ENCODE measurements at regions not wholly inside any gene's neighbourhood (a gene's known extent, or its start where the extent isn't known, plus 50 kb on each side); places are given as distances from the start of the nearest gene placed in this dataset.

DNA sequence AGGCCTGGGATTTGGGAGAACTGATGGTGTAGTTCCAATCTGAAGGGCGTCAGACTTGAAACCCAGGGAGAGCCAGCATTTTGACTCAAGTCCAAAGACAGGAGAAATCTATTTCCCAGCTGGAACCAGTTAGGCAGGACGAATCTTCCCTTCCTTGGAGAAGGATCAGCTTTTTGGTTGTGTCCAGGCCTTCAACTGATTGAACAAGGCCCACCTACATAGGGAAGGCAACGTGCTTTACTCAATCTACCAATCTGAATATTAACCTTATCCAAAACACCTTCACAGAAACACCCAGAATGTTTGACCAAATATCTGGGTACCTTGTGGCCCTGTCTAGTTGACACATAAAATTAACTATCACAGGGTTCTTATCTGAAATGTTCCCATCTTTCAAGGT lies 221.9 kb upstream of the DLGAP1 start:
- H3K36me3 ChIP-seq (replicated peaks; ENCODE audit: insufficient read depth, low read length): no peaks in the 10 kb centered on the region
- H3K4me3 ChIP-seq (ENCODE audit: low read length): no peak overlapping the region
- TF ChIP-seq, protein P1, sequence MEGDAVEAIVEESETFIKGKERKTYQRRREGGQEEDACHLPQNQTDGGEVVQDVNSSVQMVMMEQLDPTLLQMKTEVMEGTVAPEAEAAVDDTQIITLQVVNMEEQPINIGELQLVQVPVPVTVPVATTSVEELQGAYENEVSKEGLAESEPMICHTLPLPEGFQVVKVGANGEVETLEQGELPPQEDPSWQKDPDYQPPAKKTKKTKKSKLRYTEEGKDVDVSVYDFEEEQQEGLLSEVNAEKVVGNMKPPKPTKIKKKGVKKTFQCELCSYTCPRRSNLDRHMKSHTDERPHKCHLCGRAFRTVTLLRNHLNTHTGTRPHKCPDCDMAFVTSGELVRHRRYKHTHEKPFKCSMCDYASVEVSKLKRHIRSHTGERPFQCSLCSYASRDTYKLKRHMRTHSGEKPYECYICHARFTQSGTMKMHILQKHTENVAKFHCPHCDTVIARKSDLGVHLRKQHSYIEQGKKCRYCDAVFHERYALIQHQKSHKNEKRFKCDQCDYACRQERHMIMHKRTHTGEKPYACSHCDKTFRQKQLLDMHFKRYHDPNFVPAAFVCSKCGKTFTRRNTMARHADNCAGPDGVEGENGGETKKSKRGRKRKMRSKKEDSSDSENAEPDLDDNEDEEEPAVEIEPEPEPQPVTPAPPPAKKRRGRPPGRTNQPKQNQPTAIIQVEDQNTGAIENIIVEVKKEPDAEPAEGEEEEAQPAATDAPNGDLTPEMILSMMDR (IDR thresholded peaks at IDR 0.05; ENCODE audit: low read length): no peak
- TF ChIP-seq EZH2phosphoT487 (IDR thresholded peaks at IDR 0.05; ENCODE audit: low read length) (no peak), EZH2 (optimal IDR thresholded peaks at IDR 0.05; ENCODE audit: low read depth, low read length) (no peak)
- no peak overlapping the region for H3K9ac ChIP-seq (ENCODE audit: low read length)
- DNase-seq: no peak
- no peak overlapping the region for H3K27ac ChIP-seq (ENCODE audit: low read length)
- no peaks in the 10 kb centered on the region for H4K20me1 ChIP-seq (ENCODE audit: insufficient read depth, low read length)
- H3K4me1 ChIP-seq (ENCODE audit: low read length): no peaks in the 10 kb centered on the region
- H3K9me3 ChIP-seq (replicated peaks; ENCODE audit: insufficient read depth, low read length): no peaks in the 10 kb centered on the region
- H3K4me2 ChIP-seq (ENCODE audit: low read depth, low read length): no peak overlapping the region
- H3F3A ChIP-seq (ENCODE audit: insufficient read depth, low read length): no peaks in the 10 kb centered on the region
- no peaks in the 10 kb centered on the region for H3K27me3 ChIP-seq (replicated peaks; ENCODE audit: insufficient read depth, low read length)
- H3K9me2 ChIP-seq (replicated peaks; ENCODE audit: insufficient read depth, low read length): no peaks in the 10 kb centered on the region
- H3K79me2 ChIP-seq (ENCODE audit: low read length): no peaks in the 10 kb centered on the region
- no peak overlapping the region for H2AFZ ChIP-seq (ENCODE audit: low read length)

GRCh38 chr18:4672162-4672561 lies 217.1 kb upstream of the DLGAP1 start:
- no peaks in the 10 kb centered on the region for H3K36me3 ChIP-seq (replicated peaks; ENCODE audit: insufficient read depth, low read length)
- H3K4me3 ChIP-seq (ENCODE audit: low read length): no peak overlapping the region
- no peak overlapping the region for H3K27ac ChIP-seq (ENCODE audit: low read length)
- TF ChIP-seq EZH2 (optimal IDR thresholded peaks at IDR 0.05; ENCODE audit: low read depth, low read length) (no peak), EZH2phosphoT487 (IDR thresholded peaks at IDR 0.05; ENCODE audit: low read length) (no peak)
- TF ChIP-seq, protein P1 (IDR thresholded peaks at IDR 0.05; ENCODE audit: low read length): no peak
- no peaks in the 10 kb centered on the region for H3F3A ChIP-seq (ENCODE audit: insufficient read depth, low read length)
- no peak overlapping the region for H3K9ac ChIP-seq (ENCODE audit: low read length)
- H3K9me2 ChIP-seq (replicated peaks; ENCODE audit: insufficient read depth, low read length): no peaks in the 10 kb centered on the region
- no peak overlapping the region for H3K4me2 ChIP-seq (ENCODE audit: low read depth, low read length)
- no peaks in the 10 kb centered on the region for H3K27me3 ChIP-seq (replicated peaks; ENCODE audit: insufficient read depth, low read length)
- H3K4me1 ChIP-seq (ENCODE audit: low read length): no peaks in the 10 kb centered on the region
- no peaks in the 10 kb centered on the region for H4K20me1 ChIP-seq (ENCODE audit: insufficient read depth, low read length)
- H2AFZ ChIP-seq (ENCODE audit: low read length): no peak overlapping the region
- no peak for DNase-seq
- H3K79me2 ChIP-seq (ENCODE audit: low read length): no peaks in the 10 kb centered on the region
- no peaks in the 10 kb centered on the region for H3K9me3 ChIP-seq (replicated peaks; ENCODE audit: insufficient read depth, low read length)

GRCh38 chr18:4658804-4659203 lies 203.7 kb upstream of the DLGAP1 start:
- DNase-seq: no peak
- Histone ChIP-seq H3K27me3 (replicated peaks; ENCODE audit: insufficient read depth, low read length) (no peaks in the 10 kb centered on the region), H4K20me1 (ENCODE audit: insufficient read depth, low read length) (no peaks in the 10 kb centered on the region), H3K9me2 (replicated peaks; ENCODE audit: insufficient read depth, low read length) (no peaks in the 10 kb centered on the region), H2AFZ (ENCODE audit: low read length) (no peak overlapping the region), H3K9me3 (replicated peaks; ENCODE audit: insufficient read depth, low read length) (no peaks in the 10 kb centered on the region), H3K4me2 (ENCODE audit: low read depth, low read length) (no peak overlapping the region), H3K4me3 (ENCODE audit: low read length) (no peak overlapping the region), H3K4me1 (ENCODE audit: low read length) (no peaks in the 10 kb centered on the region), H3K79me2 (ENCODE audit: low read length) (no peaks in the 10 kb centered on the region), H3K27ac (ENCODE audit: low read length) (no peak overlapping the region), H3F3A (ENCODE audit: insufficient read depth, low read length) (no peaks in the 10 kb centered on the region), H3K9ac (ENCODE audit: low read length) (no peak overlapping the region), H3K36me3 (replicated peaks; ENCODE audit: insufficient read depth, low read length) (no peaks in the 10 kb centered on the region)
- no peak for TF ChIP-seq EZH2phosphoT487 (IDR thresholded peaks at IDR 0.05; ENCODE audit: low read length)
- TF ChIP-seq EZH2 (optimal IDR thresholded peaks at IDR 0.05; ENCODE audit: low read depth, low read length): no peak
- TF ChIP-seq, protein P1 (IDR thresholded peaks at IDR 0.05; ENCODE audit: low read length): no peak
